ENCODE measurements at regions not wholly inside any gene's neighbourhood (a gene's known extent, or its start where the extent isn't known, plus 50 kb on each side); places are given as distances from the start of the nearest gene placed in this dataset.

DNA sequence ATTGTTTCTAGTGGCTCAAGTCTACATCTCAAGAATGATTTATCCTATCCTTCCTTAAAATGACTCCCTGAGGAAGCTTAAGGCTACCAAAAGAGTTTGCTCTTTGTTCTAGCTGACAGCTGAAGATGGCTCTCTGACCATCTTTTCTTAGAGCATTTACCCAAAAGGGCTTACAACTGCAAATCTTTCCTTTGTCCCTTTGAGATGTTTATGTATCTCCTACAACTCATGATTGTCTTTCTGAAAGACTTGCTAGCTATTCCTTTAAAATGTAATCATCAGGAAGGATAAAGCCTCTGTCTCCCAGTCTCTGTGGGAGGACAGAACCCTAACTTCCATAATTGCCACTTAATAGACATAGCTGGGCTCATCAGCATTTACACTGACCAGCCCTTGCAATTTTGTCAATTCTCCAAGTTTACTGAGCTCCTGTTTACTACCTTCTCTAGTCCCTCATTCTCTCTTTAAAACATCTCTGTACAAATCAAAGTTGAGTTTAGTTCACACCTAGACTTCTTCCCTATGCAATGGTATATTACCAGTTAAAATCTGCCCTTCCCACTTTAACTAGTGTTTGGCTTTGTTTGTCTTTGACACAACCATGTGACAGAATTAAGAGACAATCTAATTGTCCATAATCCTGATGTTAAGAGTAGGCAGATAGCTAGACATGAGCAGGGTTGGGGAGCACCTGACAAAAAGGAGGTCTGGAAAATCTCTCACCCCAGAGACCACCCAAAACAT lies 188.2 kb downstream of the PTH2R start:
- TF ChIP-seq POLR2A (IDR thresholded peaks at IDR 0.05), result no peak
- TF ChIP-seq, protein P1, sequence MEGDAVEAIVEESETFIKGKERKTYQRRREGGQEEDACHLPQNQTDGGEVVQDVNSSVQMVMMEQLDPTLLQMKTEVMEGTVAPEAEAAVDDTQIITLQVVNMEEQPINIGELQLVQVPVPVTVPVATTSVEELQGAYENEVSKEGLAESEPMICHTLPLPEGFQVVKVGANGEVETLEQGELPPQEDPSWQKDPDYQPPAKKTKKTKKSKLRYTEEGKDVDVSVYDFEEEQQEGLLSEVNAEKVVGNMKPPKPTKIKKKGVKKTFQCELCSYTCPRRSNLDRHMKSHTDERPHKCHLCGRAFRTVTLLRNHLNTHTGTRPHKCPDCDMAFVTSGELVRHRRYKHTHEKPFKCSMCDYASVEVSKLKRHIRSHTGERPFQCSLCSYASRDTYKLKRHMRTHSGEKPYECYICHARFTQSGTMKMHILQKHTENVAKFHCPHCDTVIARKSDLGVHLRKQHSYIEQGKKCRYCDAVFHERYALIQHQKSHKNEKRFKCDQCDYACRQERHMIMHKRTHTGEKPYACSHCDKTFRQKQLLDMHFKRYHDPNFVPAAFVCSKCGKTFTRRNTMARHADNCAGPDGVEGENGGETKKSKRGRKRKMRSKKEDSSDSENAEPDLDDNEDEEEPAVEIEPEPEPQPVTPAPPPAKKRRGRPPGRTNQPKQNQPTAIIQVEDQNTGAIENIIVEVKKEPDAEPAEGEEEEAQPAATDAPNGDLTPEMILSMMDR (IDR thresholded peaks at IDR 0.05), result no peak
